Dendritic cell treated with granulocyte-macrophage colony-stimulating factor and Interleukin-4, amounts not matched to agents 40 ng/mL and 50 ng/mL, for 4 days (primary cell): ENCODE measurements at regions not wholly inside any gene's neighbourhood (a gene's known extent, or its start where the extent isn't known, plus 50 kb on each side); places are given as distances from the start of the nearest gene placed in this dataset.

Experiments
- H3K27ac Mint-ChIP-seq: one replicate; pipeline ENCODE4 v1.8.0; 2022; ENCODE audit warnings: mild to moderate bottlenecking, mixed read lengths
- H3K27me3 Mint-ChIP-seq: one replicate; pipeline ENCODE4 v1.8.0; 2022; ENCODE audit warnings: mild to moderate bottlenecking, mixed read lengths
- H3K36me3 Mint-ChIP-seq: one replicate; pipeline ENCODE4 v1.8.0; 2022; ENCODE audit warnings: low read depth, mixed read lengths
- H3K4me1 Mint-ChIP-seq: one replicate; pipeline ENCODE4 v1.8.0; 2022; ENCODE audit warnings: low read depth, mixed read lengths
- H3K4me3 Mint-ChIP-seq: one replicate; pipeline ENCODE4 v1.8.0; 2022; ENCODE audit warnings: mild to moderate bottlenecking, moderate library complexity, mixed read lengths
- H3K9me3 Mint-ChIP-seq: one replicate; pipeline ENCODE4 v1.8.0; 2022; ENCODE audit warnings: mixed read lengths
- intact Hi-C: fragments of 100-400 bp; cut with micrococcal nuclease; formaldehyde crosslinking; loops from one replicate; pipeline ENCODE4 v1.15.0; 2022

DNA sequence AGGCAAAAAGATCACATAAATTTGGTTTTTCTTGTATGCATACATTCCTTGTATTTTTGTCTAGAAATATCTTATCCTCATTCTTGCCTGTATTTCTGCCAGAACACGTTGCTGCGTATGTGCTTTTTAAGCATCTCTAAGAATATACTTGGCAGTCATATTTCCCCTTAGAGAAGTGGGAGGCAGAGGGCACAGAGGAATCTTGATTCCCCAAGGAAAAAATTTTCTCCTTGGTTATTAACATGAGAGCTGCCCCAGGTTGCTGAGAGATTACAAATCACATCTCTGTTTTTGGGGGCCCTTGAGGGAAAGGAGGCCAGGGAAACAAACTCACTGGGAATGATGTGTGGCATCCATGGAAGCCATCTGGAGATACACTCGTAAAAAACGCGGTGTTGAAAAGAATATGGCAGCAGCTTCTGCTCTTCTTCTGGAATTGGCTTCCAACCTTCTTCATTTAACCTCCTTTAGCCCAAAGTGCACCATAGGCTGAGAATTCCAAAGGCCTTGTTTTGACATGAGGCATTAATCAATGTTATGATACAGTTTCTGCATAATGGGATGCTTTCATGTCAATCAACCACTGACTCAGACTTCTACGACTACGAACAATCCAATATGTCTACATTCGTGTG is 684.3 kb upstream of the SORCS1 start:
- Mint-ChIP-seq H3K4me1 (no peaks in the 10 kb centered on the region), H3K27me3 (no peaks in the 10 kb centered on the region), H3K36me3 (no peaks in the 10 kb centered on the region), H3K4me3 (no peak overlapping the region), H3K9me3 (no peaks in the 10 kb centered on the region), H3K27ac (no peak overlapping the region)
- intact Hi-C loops, result no loop called here

- intact Hi-C loops, result no loop called here
- H3K27me3 Mint-ChIP-seq, result no peaks in the 10 kb centered on the region
- no peak overlapping the region for H3K27ac Mint-ChIP-seq
- H3K9me3 Mint-ChIP-seq, result no peaks in the 10 kb centered on the region
- no peaks in the 10 kb centered on the region for H3K4me1 Mint-ChIP-seq
- H3K4me3 Mint-ChIP-seq, result no peak overlapping the region
- H3K36me3 Mint-ChIP-seq, result no peaks in the 10 kb centered on the region
Observed at GRCh38 chr10:107847620-107848019, 683.1 kb upstream of the SORCS1 start.

GRCh38 chr10:107834706-107835105 is 670.2 kb upstream of the SORCS1 start:
- Mint-ChIP-seq H3K36me3 (no peaks in the 10 kb centered on the region), H3K9me3 (no peaks in the 10 kb centered on the region), H3K27me3 (no peaks in the 10 kb centered on the region), H3K27ac (no peak overlapping the region), H3K4me1 (no peaks in the 10 kb centered on the region), H3K4me3 (no peak overlapping the region)
- intact Hi-C loops, result no loop called here

- Mint-ChIP-seq H3K27ac (no peak overlapping the region), H3K9me3 (no peaks in the 10 kb centered on the region), H3K4me3 (no peak overlapping the region), H3K27me3 (no peaks in the 10 kb centered on the region), H3K4me1 (no peaks in the 10 kb centered on the region), H3K36me3 (no peaks in the 10 kb centered on the region)
- intact Hi-C loops, result no loop called here
Observed at GRCh38 chr10:107831772-107832171, 667.3 kb upstream of the SORCS1 start.

- Mint-ChIP-seq H3K36me3 (no peaks in the 10 kb centered on the region), H3K27ac (no peak overlapping the region), H3K4me3 (no peak overlapping the region), H3K9me3 (no peaks in the 10 kb centered on the region), H3K4me1 (no peaks in the 10 kb centered on the region), H3K27me3 (no peaks in the 10 kb centered on the region)
- intact Hi-C loops, result no loop called here
Observed at GRCh38 chr10:107829161-107829560, 664.7 kb upstream of the SORCS1 start.

GRCh38 chr10:107826171-107826570 is 661.7 kb upstream of the SORCS1 start:
- H3K4me3 Mint-ChIP-seq, result no peak overlapping the region
- intact Hi-C loops, result no loop called here
- no peak overlapping the region for H3K27ac Mint-ChIP-seq
- H3K27me3 Mint-ChIP-seq, result no peaks in the 10 kb centered on the region
- H3K4me1 Mint-ChIP-seq, result no peaks in the 10 kb centered on the region
- H3K36me3 Mint-ChIP-seq, result no peaks in the 10 kb centered on the region
- H3K9me3 Mint-ChIP-seq, result no peaks in the 10 kb centered on the region

- H3K27me3 Mint-ChIP-seq, result no peaks in the 10 kb centered on the region
- H3K36me3 Mint-ChIP-seq, result no peaks in the 10 kb centered on the region
- no peak overlapping the region for H3K27ac Mint-ChIP-seq
- intact Hi-C loops, result loop anchor here (1.0 to 10.0 kb wide), 4 partner anchors 406 to 1108 kb away; no protein-coding TSS in a partner anchor
- no peak overlapping the region for H3K4me3 Mint-ChIP-seq
- H3K4me1 Mint-ChIP-seq, result no peaks in the 10 kb centered on the region
- no peaks in the 10 kb centered on the region for H3K9me3 Mint-ChIP-seq
Observed at GRCh38 chr10:107814865-107815487, 650.5 kb upstream of the SORCS1 start.

- Mint-ChIP-seq H3K27ac (no peak overlapping the region), H3K4me3 (no peak overlapping the region), H3K4me1 (no peaks in the 10 kb centered on the region), H3K9me3 (no peaks in the 10 kb centered on the region), H3K27me3 (no peaks in the 10 kb centered on the region), H3K36me3 (no peaks in the 10 kb centered on the region)
- intact Hi-C loops, result loop anchor here (5.0 to 10.0 kb wide), 2 partner anchors 799 to 1106 kb away; no protein-coding TSS in a partner anchor
Observed at GRCh38 chr10:107813451-107814162, 649.1 kb upstream of the SORCS1 start.

- intact Hi-C loops, result loop anchor here (5.0 to 10.0 kb wide), 2 partner anchors 795 to 1103 kb away; no protein-coding TSS in a partner anchor
- H3K4me1 Mint-ChIP-seq, result no peaks in the 10 kb centered on the region
Observed at GRCh38 chr10:107809889-107810288, 645.4 kb upstream of the SORCS1 start.

GRCh38 chr10:107807836-107808235 is 643.3 kb upstream of the SORCS1 start:
- no peak overlapping the region for H3K27ac Mint-ChIP-seq
- no peak overlapping the region for H3K4me3 Mint-ChIP-seq
- no peaks in the 10 kb centered on the region for H3K9me3 Mint-ChIP-seq
- H3K27me3 Mint-ChIP-seq, result no peaks in the 10 kb centered on the region
- H3K36me3 Mint-ChIP-seq, result no peaks in the 10 kb centered on the region
- intact Hi-C loops, result no loop called here
- H3K4me1 Mint-ChIP-seq, result no peaks in the 10 kb centered on the region

More at GRCh38 chr10:107809889-107810288, 645.4 kb upstream of the SORCS1 start:
- no peak overlapping the region for H3K27ac Mint-ChIP-seq
- H3K4me3 Mint-ChIP-seq, result no peak overlapping the region
- no peaks in the 10 kb centered on the region for H3K9me3 Mint-ChIP-seq
- H3K36me3 Mint-ChIP-seq, result no peaks in the 10 kb centered on the region
- no peaks in the 10 kb centered on the region for H3K27me3 Mint-ChIP-seq

DNA sequence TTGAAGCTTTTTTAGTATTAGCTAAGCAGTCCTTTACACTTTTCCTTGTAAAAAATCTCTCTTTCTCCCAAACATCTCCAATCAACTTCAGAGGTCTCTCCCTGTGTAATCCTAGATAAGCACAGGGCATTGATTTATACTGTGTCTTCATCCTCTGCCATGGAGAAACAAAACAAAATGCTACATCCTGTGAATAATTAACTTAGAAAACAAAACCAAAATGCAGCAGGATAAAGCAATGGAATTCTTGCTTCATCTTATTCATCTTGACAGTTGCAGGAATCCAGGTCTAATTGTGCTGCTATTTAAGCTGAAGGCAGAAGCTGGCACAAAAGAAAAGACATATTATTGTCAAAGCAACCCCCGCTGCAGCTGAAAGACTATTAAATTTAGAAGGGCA is 641.5 kb upstream of the SORCS1 start:
- Mint-ChIP-seq H3K36me3 (no peaks in the 10 kb centered on the region), H3K27me3 (no peaks in the 10 kb centered on the region), H3K4me3 (no peak overlapping the region), H3K27ac (no peak overlapping the region), H3K4me1 (no peaks in the 10 kb centered on the region), H3K9me3 (no peaks in the 10 kb centered on the region)
- intact Hi-C loops, result no loop called here

DNA sequence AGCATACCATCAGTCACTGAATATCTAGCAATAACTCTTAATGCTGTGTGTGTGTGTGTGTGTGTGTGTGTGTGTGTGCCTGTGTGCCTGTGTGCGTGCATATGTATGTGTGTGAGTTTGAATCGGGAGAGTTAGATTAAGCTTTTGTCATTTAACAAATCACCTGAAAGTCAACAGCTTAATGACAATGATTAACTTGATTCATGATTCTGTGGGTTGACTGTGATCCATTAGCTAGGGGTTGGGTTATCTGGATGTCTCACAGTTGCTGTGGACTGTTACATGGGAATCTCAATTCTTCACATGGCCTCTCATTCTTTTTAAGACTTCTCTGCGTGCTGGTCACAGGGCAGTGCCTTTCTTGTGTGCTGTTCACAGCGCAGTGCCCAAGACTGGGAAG is 639.0 kb upstream of the SORCS1 start:
- H3K4me1 Mint-ChIP-seq, result no peaks in the 10 kb centered on the region
- no peaks in the 10 kb centered on the region for H3K9me3 Mint-ChIP-seq
- intact Hi-C loops, result no loop called here
- H3K27me3 Mint-ChIP-seq, result no peaks in the 10 kb centered on the region
- no peaks in the 10 kb centered on the region for H3K36me3 Mint-ChIP-seq
- no peak overlapping the region for H3K4me3 Mint-ChIP-seq
- H3K27ac Mint-ChIP-seq, result no peak overlapping the region

GRCh38 chr10:107800061-107800460 is 635.6 kb upstream of the SORCS1 start:
- Mint-ChIP-seq H3K9me3 (no peaks in the 10 kb centered on the region), H3K4me3 (no peak overlapping the region), H3K27ac (no peak overlapping the region), H3K4me1 (no peaks in the 10 kb centered on the region), H3K27me3 (no peaks in the 10 kb centered on the region), H3K36me3 (no peaks in the 10 kb centered on the region)
- intact Hi-C loops, result no loop called here

- H3K9me3 Mint-ChIP-seq, result peaks cover 14% of the 10 kb centered on the region
- intact Hi-C loops, result no loop called here
- no peaks in the 10 kb centered on the region for H3K4me1 Mint-ChIP-seq
- no peaks in the 10 kb centered on the region for H3K36me3 Mint-ChIP-seq
- H3K27ac Mint-ChIP-seq, result no peak overlapping the region
- H3K4me3 Mint-ChIP-seq, result no peak overlapping the region
- H3K27me3 Mint-ChIP-seq, result no peaks in the 10 kb centered on the region
Observed at GRCh38 chr10:107790271-107790670, 625.8 kb upstream of the SORCS1 start.
